ENCODE measurements at regions not wholly inside any gene's neighbourhood (a gene's known extent, or its start where the extent isn't known, plus 50 kb on each side); places are given as distances from the start of the nearest gene placed in this dataset.

- no peak overlapping the region for H3K27ac ChIP-seq (ENCODE audit: low read depth, low read length, poor library complexity, severe bottlenecking)
- no peaks in the 10 kb centered on the region for H3K79me2 ChIP-seq (ENCODE audit: insufficient read depth, low read length)
- no peak overlapping the region for H3K4me2 ChIP-seq (ENCODE audit: low read length)
- H3K9me2 ChIP-seq (ENCODE audit: low read depth, low read length), result no peaks in the 10 kb centered on the region
- H4K20me1 ChIP-seq (ENCODE audit: insufficient read depth, low read length), result no peaks in the 10 kb centered on the region
- TF ChIP-seq CTCF (IDR thresholded peaks at IDR 0.05; ENCODE audit: low read length) (no peak), EZH2 (IDR thresholded peaks at IDR 0.05; ENCODE audit: borderline replicate concordance, low read length) (no peak)
- no peak overlapping the region for H2AFZ ChIP-seq (ENCODE audit: low read length)
- H3K36me3 ChIP-seq (ENCODE audit: insufficient read depth, low read length), result no peaks in the 10 kb centered on the region
- no peaks in the 10 kb centered on the region for H3K27me3 ChIP-seq (ENCODE audit: insufficient read depth, low read length)
- H3K4me1 ChIP-seq (ENCODE audit: insufficient read depth, low read length, severe bottlenecking), result no peaks in the 10 kb centered on the region
- no peaks in the 10 kb centered on the region for H3K9me3 ChIP-seq (ENCODE audit: low read length)
- no peaks in the 10 kb centered on the region for H3F3A ChIP-seq (ENCODE audit: insufficient read depth, low read length)
- no peak overlapping the region for H3K4me3 ChIP-seq (ENCODE audit: low read depth, low read length, poor library complexity, severe bottlenecking)
- no peak overlapping the region for H3K9ac ChIP-seq (ENCODE audit: low read length)
Measured at GRCh38 chr4:128590773-128591172, 218.7 kb upstream of the JADE1 start.

DNA sequence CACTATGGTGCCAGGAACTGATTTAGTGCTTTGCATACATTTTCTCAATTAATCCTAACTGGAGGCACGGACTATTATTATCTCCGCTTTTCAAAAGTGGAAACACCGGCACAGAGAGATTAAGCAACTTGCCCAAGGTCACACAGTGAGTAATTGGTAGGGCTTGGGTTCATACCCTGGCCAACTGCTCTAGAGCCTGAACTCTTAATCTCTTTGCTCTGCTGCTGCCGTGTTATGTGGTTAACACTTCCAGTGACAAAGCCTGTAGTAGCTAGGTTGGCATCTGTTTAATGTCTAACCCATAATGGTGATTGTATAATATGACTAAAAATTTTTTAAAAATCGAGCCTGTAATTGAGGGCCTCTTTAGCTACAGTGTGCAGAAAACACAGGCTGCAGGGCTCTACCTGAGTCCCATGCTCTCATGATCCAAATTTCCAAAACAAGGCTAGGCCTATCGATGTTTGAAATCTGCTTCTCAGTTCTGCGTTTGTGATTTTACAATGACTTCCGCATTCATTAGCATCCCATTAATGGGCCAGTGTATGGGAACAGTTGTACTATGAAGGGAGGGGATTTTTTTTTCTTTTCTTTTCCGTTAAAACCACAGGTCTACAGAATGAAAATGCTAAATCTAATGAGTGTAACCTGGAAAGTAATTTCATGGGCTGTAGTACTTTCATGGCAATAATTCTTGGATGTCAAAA is 219.3 kb upstream of the JADE1 start:
- Histone ChIP-seq H4K20me1 (ENCODE audit: insufficient read depth, low read length) (no peaks in the 10 kb centered on the region), H3K27me3 (ENCODE audit: insufficient read depth, low read length) (no peaks in the 10 kb centered on the region), H3K9me3 (ENCODE audit: low read length) (no peaks in the 10 kb centered on the region), H3K9ac (ENCODE audit: low read length) (no peak overlapping the region), H2AFZ (ENCODE audit: low read length) (no peak overlapping the region), H3K4me1 (ENCODE audit: insufficient read depth, low read length, severe bottlenecking) (no peaks in the 10 kb centered on the region), H3F3A (ENCODE audit: insufficient read depth, low read length) (no peaks in the 10 kb centered on the region), H3K9me2 (ENCODE audit: low read depth, low read length) (no peaks in the 10 kb centered on the region), H3K4me3 (ENCODE audit: low read depth, low read length, poor library complexity, severe bottlenecking) (no peak overlapping the region), H3K4me2 (ENCODE audit: low read length) (no peak overlapping the region; the same call in 1 of the 2 replicates), H3K27ac (ENCODE audit: low read depth, low read length, poor library complexity, severe bottlenecking) (no peak overlapping the region), H3K36me3 (ENCODE audit: insufficient read depth, low read length) (no peaks in the 10 kb centered on the region), H3K79me2 (ENCODE audit: insufficient read depth, low read length) (no peaks in the 10 kb centered on the region)
- TF ChIP-seq CTCF (IDR thresholded peaks at IDR 0.05; ENCODE audit: low read length), result no peak
- TF ChIP-seq EZH2 (IDR thresholded peaks at IDR 0.05; ENCODE audit: borderline replicate concordance, low read length), result no peak

DNA sequence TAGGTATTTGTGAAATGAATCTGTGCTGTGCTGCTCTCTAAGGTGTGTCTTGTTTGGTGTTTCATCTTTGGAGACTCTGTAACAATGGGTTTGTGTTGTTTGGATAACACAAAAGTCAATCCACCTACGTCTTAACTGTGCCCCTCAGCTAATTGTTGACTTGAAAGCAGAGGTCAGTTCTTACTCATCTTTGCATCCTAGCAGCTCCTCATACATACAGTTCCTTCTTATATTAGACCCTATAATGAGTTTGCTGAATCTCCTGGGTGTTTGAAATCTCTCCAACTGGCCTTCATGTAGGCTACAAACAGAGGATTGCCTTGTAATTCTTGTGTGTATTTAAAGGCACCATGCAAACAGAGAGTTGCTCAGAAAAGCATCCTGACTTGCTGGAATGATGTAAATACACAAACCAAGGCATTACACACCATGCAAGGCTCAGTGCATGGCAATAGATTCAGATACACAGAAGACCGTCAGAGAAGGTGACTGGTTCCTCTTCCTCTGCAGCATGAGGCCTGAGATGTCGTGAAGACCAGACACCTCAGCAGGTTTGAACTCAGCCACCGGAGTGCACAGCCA is 220.0 kb upstream of the JADE1 start:
- Histone ChIP-seq H2AFZ (ENCODE audit: low read length) (no peak overlapping the region), H3K79me2 (ENCODE audit: insufficient read depth, low read length) (no peaks in the 10 kb centered on the region), H3K4me3 (ENCODE audit: low read depth, low read length, poor library complexity, severe bottlenecking) (no peak overlapping the region), H3K36me3 (ENCODE audit: insufficient read depth, low read length) (no peaks in the 10 kb centered on the region), H4K20me1 (ENCODE audit: insufficient read depth, low read length) (no peaks in the 10 kb centered on the region), H3K4me1 (ENCODE audit: insufficient read depth, low read length, severe bottlenecking) (no peaks in the 10 kb centered on the region), H3K9me3 (ENCODE audit: low read length) (no peaks in the 10 kb centered on the region), H3K9ac (ENCODE audit: low read length) (no peak overlapping the region), H3F3A (ENCODE audit: insufficient read depth, low read length) (no peaks in the 10 kb centered on the region), H3K27ac (ENCODE audit: low read depth, low read length, poor library complexity, severe bottlenecking) (no peak overlapping the region), H3K4me2 (ENCODE audit: low read length) (no peak overlapping the region; the same call in 1 of the 2 replicates), H3K9me2 (ENCODE audit: low read depth, low read length) (no peaks in the 10 kb centered on the region), H3K27me3 (ENCODE audit: insufficient read depth, low read length) (no peaks in the 10 kb centered on the region)
- TF ChIP-seq EZH2 (IDR thresholded peaks at IDR 0.05; ENCODE audit: borderline replicate concordance, low read length) (no peak), CTCF (IDR thresholded peaks at IDR 0.05; ENCODE audit: low read length) (no peak)
